Loucy (cell line): ENCODE measurements at regions not wholly inside any gene's neighbourhood (a gene's known extent, or its start where the extent isn't known, plus 50 kb on each side); places are given as distances from the start of the nearest gene placed in this dataset.
"Not testable (repeated sequence)": the region's sequence is repeated elsewhere in the genome, so short reads cannot be mapped to it uniquely, and the experiment has no call there.

Experiments
- H2AFZ ChIP-seq: fragments of 200-600 bp; sonication (generic); 2 replicates; pipeline ENCODE4 v1.6.0; 2016; ENCODE audit warnings: antibody characterized with exemption, mild to moderate bottlenecking, low read length, moderate library complexity
- H3F3A ChIP-seq: fragments of 200-600 bp; 2 replicates; pipeline ENCODE4 v1.6.0; 2016; ENCODE audit warnings: antibody characterized with exemption, low read depth, mild to moderate bottlenecking
- H3K27me3 ChIP-seq: fragments of 200-600 bp; sonication (generic); 2 replicates; pipeline ENCODE4 v1.6.1; 2014; ENCODE audit warnings: low read length, mild to moderate bottlenecking; ENCODE audit not compliant: insufficient read depth, poor library complexity, severe bottlenecking
- H3K36me3 ChIP-seq: fragments of 200-600 bp; sonication (generic); 2 replicates; pipeline ENCODE4 v1.6.1; 2016; ENCODE audit warnings: low read length; ENCODE audit not compliant: insufficient read depth
- H3K4me1 ChIP-seq: fragments of 200-600 bp; sonication (generic); 2 replicates; pipeline ENCODE4 v1.5.1; 2014; ENCODE audit warnings: low read length, mild to moderate bottlenecking; ENCODE audit not compliant: insufficient read depth, poor library complexity, severe bottlenecking
- H3K4me2 ChIP-seq: fragments of 200-600 bp; sonication (generic); 2 replicates; pipeline ENCODE4 v1.6.0; 2014; ENCODE audit warnings: antibody characterized with exemption, low read length, low read depth, mild to moderate bottlenecking; ENCODE audit not compliant: poor library complexity, severe bottlenecking
- H3K4me3 ChIP-seq: fragments of 200-600 bp; sonication (generic); 2 replicates; pipeline ENCODE4 v1.5.1; 2014; ENCODE audit warnings: low read length, mild to moderate bottlenecking, mixed read lengths; ENCODE audit not compliant: poor library complexity, severe bottlenecking
- H3K79me2 ChIP-seq: fragments of 200-600 bp; sonication (generic); 2 replicates; pipeline ENCODE4 v1.6.1; 2014; ENCODE audit warnings: low read length; ENCODE audit not compliant: insufficient read depth
- H3K9ac ChIP-seq: fragments of 200-600 bp; sonication (generic); 2 replicates; pipeline ENCODE4 v1.6.0; 2014; ENCODE audit warnings: mild to moderate bottlenecking, low read depth, low read length, moderate library complexity; ENCODE audit not compliant: poor library complexity, severe bottlenecking
- H3K9me2 ChIP-seq: fragments of 200-600 bp; sonication (generic); replicated peaks from 2 replicates; pipeline ENCODE4 v1.6.1; 2016; ENCODE audit warnings: low read depth, low read length, mixed read lengths
- H3K9me3 ChIP-seq: fragments of 200-600 bp; sonication (generic); 2 replicates; pipeline ENCODE4 v1.6.1; 2014; ENCODE audit warnings: mild to moderate bottlenecking, antibody characterized with exemption, low read length, low read depth; ENCODE audit not compliant: insufficient read depth
- H4K20me1 ChIP-seq: fragments of 200-600 bp; sonication (generic); 2 replicates; pipeline ENCODE4 v1.6.0; 2014; ENCODE audit warnings: antibody characterized with exemption, low read length, mild to moderate bottlenecking; ENCODE audit not compliant: insufficient read depth, poor library complexity, severe bottlenecking
- CTCF ChIP-seq: fragments of 200-600 bp; sonication (generic); conservative IDR thresholded peaks from 2 replicates; pipeline ENCODE4 v1.5.1; 2014; ENCODE audit warnings: mild to moderate bottlenecking, antibody characterized with exemption, low read length
- EZH2phosphoT487 ChIP-seq: fragments of 200-600 bp; IDR thresholded peaks from 2 replicates; pipeline ENCODE4 v1.6.1; 2018; ENCODE audit warnings: antibody characterized with exemption, mild to moderate bottlenecking, moderate library complexity, borderline replicate concordance

- H3K4me2 ChIP-seq, H3K36me3 ChIP-seq, H3F3A ChIP-seq, H3K4me3 ChIP-seq, H4K20me1 ChIP-seq, H3K27me3 ChIP-seq, H3K9ac ChIP-seq, H3K9me3 ChIP-seq, H3K79me2 ChIP-seq, H3K4me1 ChIP-seq, H3K9me2 ChIP-seq, H2AFZ ChIP-seq: not testable (repeated sequence)
Observed at GRCh38 chr11:67759321-67759720, 84.9 kb upstream of the ALDH3B2 start.

- not testable (repeated sequence) for H4K20me1 ChIP-seq, H3K4me1 ChIP-seq, H3K79me2 ChIP-seq, H3F3A ChIP-seq, H3K9me2 ChIP-seq, H3K9ac ChIP-seq, H3K36me3 ChIP-seq, H3K9me3 ChIP-seq, H3K4me3 ChIP-seq, H2AFZ ChIP-seq, H3K27me3 ChIP-seq, H3K4me2 ChIP-seq
Observed at GRCh38 chr11:67758467-67758866, 84.0 kb upstream of the ALDH3B2 start.

GRCh38 chr11:67758009-67758408 is 83.6 kb upstream of the ALDH3B2 start:
- H3K36me3 ChIP-seq, H3K4me3 ChIP-seq, H4K20me1 ChIP-seq, H3F3A ChIP-seq, H3K9ac ChIP-seq, H3K9me3 ChIP-seq, H3K27me3 ChIP-seq, H2AFZ ChIP-seq, H3K4me1 ChIP-seq, H3K4me2 ChIP-seq, H3K79me2 ChIP-seq, H3K9me2 ChIP-seq: not testable (repeated sequence)

GRCh38 chr11:67753820-67754219 is 79.4 kb upstream of the ALDH3B2 start:
- not testable (repeated sequence) for H3K9me3 ChIP-seq, H3K9ac ChIP-seq, H3K4me2 ChIP-seq, H3K79me2 ChIP-seq, H3K27me3 ChIP-seq, H2AFZ ChIP-seq, H4K20me1 ChIP-seq, H3K4me1 ChIP-seq, H3K4me3 ChIP-seq, H3K9me2 ChIP-seq, H3F3A ChIP-seq, H3K36me3 ChIP-seq

GRCh38 chr11:67745181-67745726 is 70.8 kb upstream of the ALDH3B2 start:
- H4K20me1 ChIP-seq: no peaks in the 10 kb centered on the region

GRCh38 chr11:67744231-67744630 is 69.8 kb upstream of the ALDH3B2 start:
- H3K4me3 ChIP-seq, H3K4me1 ChIP-seq, H3K27me3 ChIP-seq, H3F3A ChIP-seq, H3K4me2 ChIP-seq, H3K9me3 ChIP-seq, H2AFZ ChIP-seq, H3K79me2 ChIP-seq, H3K9me2 ChIP-seq, H4K20me1 ChIP-seq, H3K9ac ChIP-seq, H3K36me3 ChIP-seq: not testable (repeated sequence)

More at GRCh38 chr11:67745181-67745726, 70.8 kb upstream of the ALDH3B2 start:
- H2AFZ ChIP-seq: no peak overlapping the region
- H3K36me3 ChIP-seq: no peaks in the 10 kb centered on the region
- no peak overlapping the region for H3K9ac ChIP-seq
- no peaks in the 10 kb centered on the region for H3K9me2 ChIP-seq
- no peaks in the 10 kb centered on the region for H3K4me1 ChIP-seq
- no peaks in the 10 kb centered on the region for H3K27me3 ChIP-seq
- H3K79me2 ChIP-seq: no peaks in the 10 kb centered on the region
- TF ChIP-seq EZH2phosphoT487: no peak
- no peak for TF ChIP-seq CTCF
- no peaks in the 10 kb centered on the region for H3F3A ChIP-seq
- no peaks in the 10 kb centered on the region for H3K9me3 ChIP-seq
- H3K4me2 ChIP-seq: no peak overlapping the region
- no peak overlapping the region for H3K4me3 ChIP-seq

GRCh38 chr11:67738231-67738630 is 63.8 kb upstream of the ALDH3B2 start:
- H3K36me3 ChIP-seq, H3F3A ChIP-seq, H3K4me3 ChIP-seq, H3K9me2 ChIP-seq, H4K20me1 ChIP-seq, H3K27me3 ChIP-seq, H2AFZ ChIP-seq, H3K4me1 ChIP-seq, H3K79me2 ChIP-seq, H3K9me3 ChIP-seq, H3K4me2 ChIP-seq, H3K9ac ChIP-seq: not testable (repeated sequence)
